HG02970 (cell line): ENCODE measurements at regions not wholly inside any gene's neighbourhood (a gene's known extent, or its start where the extent isn't known, plus 50 kb on each side); places are given as distances from the start of the nearest gene placed in this dataset.

Source experiments
- ATAC-seq: cut with Tn5 transposase; IDR thresholded peaks from one replicate; pipeline ENCODE4 v1.9.1; 2021; ENCODE audit warnings: mild to moderate bottlenecking, moderate library complexity, moderate number of reproducible peaks; ENCODE audit not compliant: unreplicated experiment, low FRiP score

DNA sequence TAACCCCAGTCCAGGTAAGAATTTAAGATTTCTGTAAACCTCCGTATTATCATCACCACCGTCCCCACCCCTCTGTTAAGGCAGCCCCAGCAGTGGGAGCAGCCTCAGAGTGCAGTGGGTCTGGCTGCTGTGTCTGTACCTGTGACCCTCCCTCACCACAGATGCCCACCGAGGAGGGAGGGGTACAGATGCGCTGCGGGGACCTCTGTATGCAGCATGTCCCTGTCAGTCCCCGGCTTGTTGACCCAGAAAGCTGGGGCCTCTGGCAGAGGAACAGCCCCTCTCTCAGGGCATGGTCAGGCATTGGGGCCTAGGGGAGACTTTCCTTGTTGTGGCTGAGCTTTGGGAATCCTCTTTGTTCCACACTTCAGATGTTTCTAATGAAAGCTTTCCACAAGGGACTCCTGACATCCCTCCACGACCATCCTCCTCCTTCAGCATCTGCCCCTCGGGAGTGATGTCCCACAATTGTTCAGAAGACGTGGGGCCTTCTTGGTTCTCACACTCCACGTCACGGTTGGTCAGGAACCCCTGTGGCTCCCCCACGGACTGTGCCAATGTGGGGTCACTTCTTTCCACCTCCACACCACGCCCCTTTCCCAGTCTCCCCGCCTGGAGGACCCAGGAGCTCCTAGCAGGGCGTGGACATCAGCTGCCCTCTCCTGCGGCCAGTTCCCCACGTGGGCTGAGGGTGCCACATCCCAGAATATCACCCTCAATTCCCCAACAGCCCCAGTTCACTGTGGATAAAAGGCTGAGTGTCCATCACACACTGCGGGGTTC lies 384.2 kb upstream of the MYT1L start:
- ATAC-seq: no peak

DNA sequence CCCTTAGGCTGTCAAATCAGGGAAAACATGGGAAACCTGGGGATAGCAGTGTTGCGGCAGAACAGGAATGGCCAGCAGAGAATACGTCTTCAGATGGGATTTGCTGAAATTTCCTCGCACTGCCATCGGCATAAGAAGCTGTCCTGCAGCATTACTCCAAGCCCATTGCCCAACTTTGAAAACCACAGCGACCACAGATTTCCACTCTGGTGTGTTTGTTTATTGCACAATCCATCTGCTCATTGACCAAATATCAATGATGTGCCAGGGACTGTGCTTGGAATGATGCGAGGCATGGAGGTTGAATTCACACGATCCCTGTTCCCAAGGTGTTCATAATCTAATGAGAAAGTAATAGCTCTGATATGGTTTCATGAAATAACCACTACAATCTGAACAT lies 383.3 kb upstream of the MYT1L start:
- ATAC-seq: no peak

DNA sequence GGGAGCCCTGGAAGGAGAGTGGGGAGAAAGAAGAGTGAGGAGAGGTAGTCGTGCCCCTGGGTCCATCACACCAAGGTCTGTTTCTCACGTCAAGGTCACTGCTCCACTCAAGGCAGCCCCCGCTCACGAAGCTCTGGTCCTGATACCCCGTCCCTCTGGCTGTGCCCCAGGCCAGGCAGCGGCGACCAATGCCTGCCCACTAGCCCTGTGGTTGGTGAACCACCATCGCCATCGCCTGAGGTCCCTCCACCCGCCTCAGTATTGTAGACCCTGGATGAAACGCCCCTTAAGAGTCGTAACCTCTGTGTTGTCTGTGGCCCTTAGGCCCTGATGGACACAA lies 378.3 kb upstream of the MYT1L start:
- no peak for ATAC-seq

DNA sequence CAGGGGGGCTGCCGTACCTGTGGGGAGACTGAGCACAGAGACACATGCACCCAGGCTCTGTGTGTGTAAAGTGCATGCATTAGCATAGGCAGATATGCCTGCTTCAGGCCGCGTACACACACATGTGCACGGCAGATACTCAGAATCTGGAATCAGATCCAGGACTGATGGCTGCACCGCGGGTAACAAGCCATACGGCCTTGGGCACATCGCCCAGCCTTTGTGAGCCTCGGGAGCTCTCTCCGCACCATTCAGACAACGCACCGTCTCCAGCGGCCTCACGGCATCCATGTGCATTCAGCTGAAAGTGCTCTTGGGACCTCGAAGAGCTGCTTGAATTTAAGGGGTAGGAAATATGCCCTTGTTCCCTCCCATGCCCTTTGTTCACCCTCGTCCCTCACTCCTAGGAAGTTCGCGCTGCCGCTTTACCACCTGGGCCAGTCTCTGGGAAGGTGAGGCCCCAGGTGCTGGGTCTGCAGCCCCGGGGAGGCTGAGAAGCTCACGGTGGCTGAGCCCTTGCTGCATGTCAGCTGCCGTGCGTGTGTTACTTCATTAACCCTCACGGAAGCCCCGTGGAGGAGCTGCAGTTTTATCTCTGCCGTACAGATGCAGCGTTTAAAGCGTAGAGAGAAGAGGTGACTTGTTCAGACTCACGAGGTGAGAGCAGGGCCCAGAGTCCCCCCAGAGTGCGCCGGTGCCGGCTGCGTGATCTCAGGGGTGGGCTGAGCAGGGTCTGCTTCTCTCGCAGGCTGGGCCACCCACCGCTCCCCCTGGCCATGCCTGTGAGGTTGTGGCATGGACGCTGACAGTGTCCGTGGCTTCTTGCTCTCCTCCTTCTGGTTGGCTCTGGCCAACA lies 377.7 kb upstream of the MYT1L start:
- no peak for ATAC-seq

DNA sequence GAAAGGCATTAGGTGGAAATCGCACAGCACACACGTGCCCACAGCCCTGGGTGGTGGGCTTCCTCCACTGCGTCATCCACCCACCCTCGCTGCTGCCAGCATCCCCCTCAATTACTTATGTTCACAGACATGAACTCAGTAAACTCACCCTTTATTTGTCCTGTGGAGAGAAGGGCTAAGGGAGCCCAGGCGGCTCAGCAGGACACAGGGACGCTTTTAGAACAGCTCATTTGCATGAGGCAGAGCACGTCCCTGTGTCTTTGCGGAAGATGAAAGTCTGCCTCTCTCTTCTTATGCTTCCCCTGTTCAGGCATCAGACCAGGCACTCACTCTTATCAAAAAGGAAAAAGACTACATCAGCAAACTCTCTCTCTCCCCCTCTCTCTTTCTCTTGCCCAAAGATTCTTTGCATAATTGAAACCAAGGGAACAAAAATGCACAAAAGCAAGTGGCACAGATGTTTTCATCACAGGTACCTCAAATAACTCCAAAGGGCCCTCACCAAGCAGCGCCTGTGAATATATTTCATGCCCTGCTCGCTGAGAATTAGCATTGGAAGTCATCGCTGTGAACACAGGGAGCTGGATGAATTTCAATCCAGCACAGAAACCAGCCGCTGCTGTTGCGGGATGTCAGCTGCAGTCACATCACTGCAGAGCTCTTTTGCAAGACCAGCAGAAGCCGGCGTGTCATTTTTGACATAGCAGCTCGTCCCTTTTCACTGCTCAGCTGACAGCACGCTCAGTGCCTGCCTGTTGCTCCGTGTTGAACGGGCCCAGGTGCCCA lies 376.3 kb upstream of the MYT1L start:
- ATAC-seq: no peak

DNA sequence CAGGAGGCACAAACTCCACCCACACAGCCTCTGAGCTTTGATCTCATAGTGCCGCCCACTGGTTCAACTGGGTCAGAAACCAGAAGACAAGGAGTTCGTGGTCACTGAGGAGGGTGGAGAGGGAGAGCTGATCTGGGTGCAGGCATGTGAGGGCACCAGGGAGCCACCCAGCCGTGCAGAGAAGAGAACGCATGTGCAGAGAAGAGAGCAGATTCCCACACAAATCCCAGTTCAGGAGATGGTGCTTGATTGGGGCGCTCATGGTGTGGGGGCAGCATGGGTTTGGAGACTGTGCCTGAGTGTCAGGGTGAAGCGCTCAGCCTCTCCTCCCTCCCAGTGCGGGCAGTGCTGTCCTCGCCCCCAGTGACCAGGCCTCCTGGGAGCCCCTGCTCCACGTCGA lies 375.2 kb upstream of the MYT1L start:
- ATAC-seq: no peak

DNA sequence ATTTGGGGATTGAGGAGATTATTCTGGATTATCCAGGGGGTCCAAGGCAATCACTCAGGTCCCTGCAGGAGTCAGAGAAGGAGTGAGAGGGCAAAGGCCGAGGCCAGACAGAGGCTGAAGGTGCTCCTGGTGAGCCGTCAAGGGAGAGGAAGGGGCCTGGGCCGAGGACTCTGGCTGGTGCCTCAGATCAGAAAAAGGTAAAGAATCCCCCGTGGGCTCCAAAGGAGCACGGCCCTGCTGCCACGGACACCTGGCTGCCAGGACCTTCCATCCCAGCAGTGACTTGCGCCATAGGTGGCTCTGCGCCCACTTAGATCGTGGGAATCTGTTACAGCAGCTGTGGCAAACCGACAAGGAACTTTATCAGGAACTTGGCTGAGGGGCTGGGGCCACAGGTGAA lies 374.8 kb upstream of the MYT1L start:
- ATAC-seq: no peak

DNA sequence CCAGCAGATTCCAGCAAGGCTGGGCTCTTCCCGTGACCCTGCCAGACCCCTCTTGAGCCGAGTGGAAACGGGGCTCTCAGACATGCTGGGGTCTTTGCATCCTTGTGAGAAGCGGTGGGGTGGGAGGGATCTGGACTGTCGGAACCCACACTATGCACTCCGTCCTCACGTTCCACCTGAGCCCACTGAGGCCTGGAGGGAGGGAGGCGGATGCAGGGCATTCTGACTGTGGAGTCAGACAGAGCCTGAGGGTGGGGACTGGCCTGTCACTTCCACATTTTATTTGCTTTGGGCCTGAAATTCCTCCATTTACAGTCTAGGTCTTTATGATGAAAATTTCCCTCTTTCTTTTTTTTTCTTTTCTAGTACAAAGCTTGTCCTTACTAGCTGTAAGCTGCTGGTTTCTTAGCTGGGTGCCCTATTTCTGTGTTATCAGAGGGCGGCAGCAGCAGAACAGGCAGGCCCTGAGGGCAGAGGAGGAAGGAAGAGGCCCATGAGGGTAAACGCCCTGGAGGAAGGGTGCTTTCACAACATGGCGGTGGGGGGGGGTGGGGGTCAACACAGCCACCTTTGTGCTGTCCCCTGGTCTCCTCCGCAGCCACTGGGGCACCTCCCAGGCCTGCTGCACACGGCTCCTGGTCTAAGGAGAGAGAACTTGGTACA lies 373.5 kb upstream of the MYT1L start:
- ATAC-seq: no peak

DNA sequence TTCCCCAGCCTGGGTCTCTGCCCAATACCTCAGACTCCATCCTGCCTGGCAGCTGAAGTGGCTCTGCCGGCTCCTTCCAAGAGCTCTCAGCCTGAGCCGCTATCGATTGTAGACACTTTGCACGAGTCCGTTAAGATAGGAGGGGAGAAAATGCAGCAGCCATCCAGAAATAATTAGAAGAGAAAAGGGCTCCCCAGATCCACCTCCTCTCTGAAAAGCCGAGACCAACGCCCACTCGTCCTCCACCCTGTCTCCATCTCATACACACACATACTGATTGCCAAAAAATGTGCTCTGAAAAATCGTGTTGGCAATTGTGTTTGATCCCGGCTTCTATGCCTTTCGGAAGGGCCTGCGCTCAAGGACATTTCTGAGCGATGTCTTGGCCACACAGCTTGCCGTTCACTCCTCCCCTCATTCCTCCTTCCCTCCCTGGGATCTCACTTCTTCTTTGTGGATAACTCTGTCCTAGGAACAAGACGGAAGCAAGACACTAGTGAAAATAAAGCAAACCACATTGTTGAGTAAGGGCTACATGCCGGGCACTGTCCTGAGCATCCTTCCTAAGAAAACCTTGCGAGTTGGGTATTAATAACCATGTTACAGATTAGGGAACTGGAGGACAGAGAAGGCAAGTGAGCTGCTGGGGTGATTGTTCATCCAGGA lies 372.8 kb upstream of the MYT1L start:
- no peak for ATAC-seq

DNA sequence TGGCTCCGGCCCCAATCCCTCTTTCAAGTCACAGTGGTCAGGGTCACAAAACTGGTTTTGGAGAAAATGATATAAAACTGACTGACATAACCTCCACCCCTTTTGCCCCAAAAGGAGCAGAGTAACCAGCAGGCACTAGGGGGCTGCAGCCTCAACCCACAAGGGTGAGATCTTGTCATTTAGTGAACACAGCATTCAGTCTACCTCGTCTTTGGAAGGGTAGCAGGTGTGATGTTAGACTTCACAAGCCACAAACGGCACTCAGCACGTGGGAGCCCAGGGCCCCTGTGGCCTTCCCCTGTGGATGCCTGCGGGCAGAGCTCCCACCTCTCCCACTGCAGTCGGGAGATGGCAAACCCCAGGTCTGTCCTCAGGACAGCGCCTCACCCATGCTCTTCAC lies 372.1 kb upstream of the MYT1L start:
- no peak for ATAC-seq

DNA sequence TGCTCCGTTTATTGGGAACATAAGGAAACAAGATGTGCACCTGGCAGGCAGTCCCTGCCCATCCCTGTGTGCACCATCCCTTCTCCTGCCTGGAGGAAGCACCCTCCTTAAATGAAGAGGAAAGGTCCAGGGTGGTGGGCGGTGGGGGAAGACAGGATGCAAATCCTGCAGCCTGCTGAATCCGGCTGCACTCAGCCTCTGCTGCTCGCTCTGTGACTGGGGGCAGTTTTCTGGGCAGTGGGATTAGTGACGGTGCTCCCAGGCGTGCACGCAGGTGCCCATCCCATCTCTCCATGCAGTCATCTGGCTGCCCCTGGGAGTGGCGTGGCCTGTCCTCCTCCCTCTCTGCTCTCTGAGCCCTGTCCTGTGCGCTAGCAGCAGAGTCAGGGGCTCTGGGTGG lies 371.3 kb upstream of the MYT1L start:
- ATAC-seq: no peak

DNA sequence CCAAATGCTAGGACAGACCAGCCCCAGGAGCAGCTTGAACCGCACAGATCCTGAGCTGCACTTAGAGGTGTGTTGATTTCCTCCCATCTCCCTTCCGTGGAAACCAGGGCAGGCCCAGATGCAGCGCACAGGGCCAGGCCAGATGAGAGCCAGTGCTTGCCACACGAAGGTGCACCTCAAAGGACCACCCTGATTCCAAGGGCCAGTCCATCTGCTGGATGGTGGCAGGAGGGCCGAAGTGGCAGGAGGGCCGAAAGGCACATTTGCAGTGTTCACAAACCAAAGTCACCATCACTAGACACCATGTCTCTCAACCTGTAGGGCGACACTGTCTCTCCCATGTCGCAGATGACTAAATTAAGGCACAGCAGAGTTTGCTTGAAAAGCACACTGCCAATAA lies 370.7 kb upstream of the MYT1L start:
- no peak for ATAC-seq

DNA sequence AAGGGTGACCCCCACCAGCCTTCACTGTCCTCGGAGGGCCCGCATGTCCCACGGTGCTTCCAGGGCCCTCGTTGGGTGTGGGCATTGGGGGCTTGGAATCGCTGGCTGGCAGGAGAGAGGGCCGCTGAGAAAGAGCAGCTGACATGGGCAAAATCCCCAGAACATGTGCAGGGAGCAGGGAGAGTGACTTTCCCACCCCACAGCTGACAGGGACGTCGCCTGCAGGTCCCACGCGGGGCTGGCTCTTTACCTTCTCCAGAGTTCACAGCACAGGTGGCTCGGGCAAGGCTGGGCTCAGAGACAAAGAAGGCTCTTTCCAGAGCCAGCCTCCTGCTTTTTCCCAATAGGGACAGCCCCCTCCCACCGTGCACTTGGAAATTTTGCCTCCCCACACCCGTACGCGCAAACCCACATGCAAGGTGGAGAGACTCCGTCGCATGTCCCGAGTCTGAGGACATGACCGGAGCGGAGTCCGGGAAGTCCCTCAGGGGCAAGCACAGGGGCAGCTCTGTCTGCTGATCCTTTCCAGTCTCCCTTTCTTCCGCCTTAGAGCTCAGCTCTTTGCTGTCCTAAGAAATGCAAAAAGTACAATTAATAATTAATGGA lies 370.2 kb upstream of the MYT1L start:
- no peak for ATAC-seq

DNA sequence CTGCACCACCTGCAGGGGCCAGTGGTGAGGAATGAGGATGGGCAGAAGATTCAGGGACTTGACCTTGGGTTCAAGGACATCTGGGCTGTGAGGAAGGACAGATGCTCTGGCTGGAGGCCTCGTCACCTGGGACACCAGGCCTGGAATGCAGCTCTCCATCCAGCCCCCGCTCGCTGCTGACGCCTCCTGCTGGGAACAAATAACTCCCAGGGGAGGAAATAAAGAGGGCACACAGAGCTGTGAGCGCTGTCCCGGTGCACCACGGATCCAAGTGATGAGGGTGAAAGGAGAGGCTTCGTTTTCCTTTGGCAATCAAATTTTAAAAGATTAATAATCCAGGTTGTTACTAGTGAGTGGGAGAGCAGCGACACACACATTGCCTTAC lies 368.0 kb upstream of the MYT1L start:
- ATAC-seq: no peak

DNA sequence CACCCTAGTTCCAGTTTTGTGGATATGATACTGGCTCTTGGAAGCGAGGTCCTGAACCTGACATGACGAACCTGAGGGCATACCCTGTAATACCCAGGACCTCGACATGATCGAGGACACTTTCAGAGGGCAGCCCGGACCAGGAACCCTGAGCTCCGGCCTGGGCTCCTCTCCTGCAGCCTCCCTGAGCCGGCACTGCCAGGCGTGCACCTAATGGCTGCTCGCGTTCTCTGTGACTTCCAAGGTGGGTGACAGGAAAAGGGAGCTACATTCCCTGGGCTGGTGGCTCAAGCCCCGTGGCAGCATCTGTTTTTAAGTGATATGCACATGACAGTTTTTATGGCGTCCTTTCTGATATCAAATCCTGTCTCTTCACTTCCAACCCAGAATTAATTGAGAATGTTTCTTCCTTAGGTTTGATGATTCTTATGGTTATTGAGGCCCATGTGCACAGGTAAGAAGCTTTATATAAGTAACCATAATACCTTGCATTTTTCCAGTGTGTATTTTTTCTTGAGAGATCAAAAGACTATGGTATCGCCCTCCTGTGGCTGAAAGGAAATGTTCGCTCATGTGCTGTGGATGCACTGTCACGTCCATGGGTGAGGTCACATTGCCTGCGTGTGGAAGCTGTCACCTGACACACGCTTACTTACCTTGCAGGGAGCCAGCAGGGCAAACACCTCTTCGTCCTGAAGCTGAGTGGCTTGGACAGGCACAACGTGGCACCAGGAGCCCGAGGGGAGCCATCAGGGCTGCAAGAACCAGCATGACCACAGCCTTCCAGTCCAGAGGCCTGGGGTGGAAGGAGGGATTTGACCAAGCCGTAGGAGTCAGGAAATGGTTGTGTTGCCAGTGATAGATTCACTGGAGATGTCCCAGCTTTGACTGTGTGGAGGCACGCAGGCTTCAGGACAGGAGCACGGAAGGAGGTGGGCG lies 367.4 kb upstream of the MYT1L start:
- ATAC-seq: no peak

DNA sequence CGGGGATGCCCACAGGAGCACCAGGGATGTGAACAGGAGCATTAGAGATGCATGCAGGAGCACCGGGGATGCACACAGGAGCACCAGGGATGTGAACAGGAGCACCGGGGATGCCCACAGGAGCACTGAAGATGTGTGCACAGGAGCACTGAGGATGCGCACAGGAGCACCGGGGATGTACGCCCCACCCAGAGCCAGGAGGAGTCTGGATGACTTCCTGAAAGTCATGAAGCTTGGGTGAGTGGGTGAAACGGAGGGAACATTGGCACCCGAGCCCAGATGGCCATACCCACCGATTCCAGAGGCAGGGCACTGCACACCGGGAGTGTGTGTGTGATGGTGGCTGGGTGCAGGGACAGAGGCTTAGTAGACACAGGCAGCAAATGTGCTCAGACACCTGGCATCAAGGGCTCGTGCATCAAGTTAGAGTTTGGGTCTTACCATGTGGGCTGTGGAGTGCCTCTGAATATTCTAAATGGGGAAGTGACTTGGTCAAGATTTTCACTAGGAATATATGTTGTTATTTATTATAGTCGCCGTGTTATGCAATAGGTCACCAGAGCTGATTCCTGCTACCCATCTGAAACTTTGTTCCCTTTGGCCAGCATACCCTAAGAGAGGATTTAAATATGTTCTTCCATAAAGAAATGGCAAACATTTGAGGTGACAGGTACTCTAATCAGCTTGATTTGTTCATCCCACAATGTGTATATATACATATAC lies 365.8 kb upstream of the MYT1L start:
- no peak for ATAC-seq

DNA sequence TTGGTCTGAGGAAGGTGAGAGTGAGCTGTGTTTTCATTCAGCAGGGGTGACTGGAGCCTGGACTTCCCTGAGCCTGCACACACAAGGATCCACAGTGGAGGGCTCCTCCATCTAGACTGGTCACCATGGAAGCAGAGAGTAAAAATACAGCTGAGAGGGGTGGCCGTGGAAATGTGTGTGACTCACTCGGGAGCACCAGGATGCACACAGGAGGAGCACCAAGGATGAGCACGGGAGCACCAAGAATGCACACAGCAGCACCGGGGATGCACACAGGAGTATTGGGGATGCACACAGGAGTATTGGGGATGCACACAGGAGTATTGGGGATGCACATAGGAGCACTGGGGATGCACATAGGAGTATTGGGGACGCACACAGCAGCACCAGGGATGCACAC lies 365.2 kb upstream of the MYT1L start:
- no peak for ATAC-seq

DNA sequence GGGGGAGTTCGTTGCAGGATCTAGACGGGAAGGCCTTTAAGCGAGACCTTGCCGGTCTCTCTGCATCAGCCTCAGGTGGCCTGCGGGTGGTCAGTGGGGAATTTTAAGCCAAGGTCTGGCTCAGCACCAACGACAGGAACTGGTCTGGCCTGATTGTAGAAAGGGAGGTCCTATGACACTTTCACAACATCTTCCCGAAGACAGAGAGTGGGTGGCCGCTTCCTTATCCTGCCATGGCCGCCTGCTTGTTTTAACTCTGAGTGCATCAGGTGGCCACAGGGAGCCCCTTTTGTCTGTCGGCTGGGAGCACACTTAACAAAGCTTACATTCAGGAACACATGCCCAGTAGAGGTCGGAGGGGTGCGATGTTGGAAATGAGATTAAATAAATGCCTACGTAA lies 363.7 kb upstream of the MYT1L start:
- ATAC-seq: no peak
